ENCODE measurements at regions not wholly inside any gene's neighbourhood (a gene's known extent, or its start where the extent isn't known, plus 50 kb on each side); places are given as distances from the start of the nearest gene placed in this dataset.

- 72 to 81% (median 76%) methylated on average over 2 of the region's 2 CpGs for WGBS, 4 donors
Measured at GRCh38 chr3:104854468-104854867, 512.2 kb upstream of the ALCAM start.

GRCh38 chr3:104855702-104856101 lies 511.0 kb upstream of the ALCAM start:
- no peak for DNase-seq
- Histone ChIP-seq H3K4me3 (no peak overlapping the region), H3K9me3 (peaks cover 0 to 7% (median 0%) of the 10 kb centered on the region in 12 donors), H3K36me3 (no peaks in the 10 kb centered on the region), H3K27me3 (no peaks in the 10 kb centered on the region), H3K4me1 (no peaks in the 10 kb centered on the region), H3K27ac (no peak overlapping the region)
- 47 to 52% (median 52%) methylated on average over 2 of the region's 2 CpGs for WGBS, 4 donors
- TF ChIP-seq CTCF (IDR thresholded peaks at IDR 0.05) (no peak), POLR2A (IDR thresholded peaks at IDR 0.05) (no peak)
- intact Hi-C loops (cut with DNase I): no loop called here
- no peak for ATAC-seq

More at GRCh38 chr3:104854468-104854867, 512.2 kb upstream of the ALCAM start:
- DNase-seq (no peak), ATAC-seq (no peak)
- no peaks in the 10 kb centered on the region for H3K27me3 ChIP-seq
- no peak overlapping the region for H3K4me3 ChIP-seq
- no peak overlapping the region for H3K27ac ChIP-seq
- H3K4me1 ChIP-seq: no peaks in the 10 kb centered on the region
- H3K36me3 ChIP-seq: no peaks in the 10 kb centered on the region
- H3K9me3 ChIP-seq: peaks cover 0 to 7% (median 0%) of the 10 kb centered on the region in 12 donors
- intact Hi-C loops (cut with DNase I): no loop called here
- TF ChIP-seq CTCF (IDR thresholded peaks at IDR 0.05) (no peak), POLR2A (IDR thresholded peaks at IDR 0.05) (no peak)

- no peak overlapping the region for H3K27ac ChIP-seq
- ATAC-seq: no peak
Measured at GRCh38 chr3:104856741-104857140, 510.0 kb upstream of the ALCAM start.

GRCh38 chr3:104868291-104868690 lies 498.4 kb upstream of the ALCAM start:
- Histone ChIP-seq H3K36me3 (no peaks in the 10 kb centered on the region), H3K27me3 (no peaks in the 10 kb centered on the region), H3K4me3 (no peak overlapping the region), H3K27ac (no peak overlapping the region), H3K9me3 (no peaks in the 10 kb centered on the region), H3K4me1 (no peaks in the 10 kb centered on the region)
- ATAC-seq (no peak), DNase-seq (no peak)
- intact Hi-C loops (cut with DNase I): no loop called here
- TF ChIP-seq POLR2A (IDR thresholded peaks at IDR 0.05) (no peak), CTCF (IDR thresholded peaks at IDR 0.05) (no peak)
- WGBS, 4 donors: 57 to 68% (median 63%) methylated on average over 2 of the region's 2 CpGs

More at GRCh38 chr3:104856741-104857140, 510.0 kb upstream of the ALCAM start:
- no peaks in the 10 kb centered on the region for H3K36me3 ChIP-seq
- H3K9me3 ChIP-seq: peaks cover 0 to 7% (median 0%) of the 10 kb centered on the region in 12 donors
- H3K4me3 ChIP-seq: no peak overlapping the region
- no peaks in the 10 kb centered on the region for H3K4me1 ChIP-seq
- intact Hi-C loops (cut with DNase I): no loop called here
- WGBS, 4 donors: 44 to 56% (median 49%) methylated on average over 2 of the region's 2 CpGs
- no peak for TF ChIP-seq POLR2A (IDR thresholded peaks at IDR 0.05)
- TF ChIP-seq CTCF (IDR thresholded peaks at IDR 0.05): no peak
- H3K27me3 ChIP-seq: no peaks in the 10 kb centered on the region
- no peak for DNase-seq
